ENCODE measurements at regions not wholly inside any gene's neighbourhood (a gene's known extent, or its start where the extent isn't known, plus 50 kb on each side); places are given as distances from the start of the nearest gene placed in this dataset.

DNA sequence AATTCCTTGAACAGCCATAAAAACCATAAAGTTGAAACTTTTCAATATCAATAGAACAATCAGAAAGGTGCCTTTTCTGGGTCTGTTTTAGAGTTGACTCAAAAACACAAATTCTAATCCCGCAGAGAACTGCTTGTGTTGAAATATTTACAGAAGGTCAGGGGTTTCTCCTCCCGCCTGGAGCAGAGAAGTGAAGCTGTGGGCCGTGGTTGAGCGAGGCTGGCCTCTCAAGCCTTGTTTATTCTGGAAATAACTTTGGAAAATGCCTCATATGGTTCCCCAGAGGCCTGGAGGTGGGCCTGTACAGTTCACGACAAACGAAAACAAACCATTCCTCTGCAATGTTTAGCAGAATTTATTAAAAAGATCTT, 90.8 kb upstream of the ERRFI1 start:
- H3K79me1 ChIP-seq (ENCODE audit: low read depth in 1 of 2, low read length in 2 of 2) = no peaks in the 10 kb centered on the region
- peaks cover 22% of the 10 kb centered on the region for H3K9me1 ChIP-seq (ENCODE audit: insufficient read depth, low read length)
- intact Hi-C loops (cut with micrococcal nuclease) = loop anchor here (5.0 kb wide), 1 partner anchor 90 kb away; the partner anchor contains the start of gene ERRFI1
- WGBS, 2 experiments (ENCODE audit: extremely low coverage in 2 of 2, insufficient read length in 1 of 2) = no CpG with 5 or more reads among the region's 6 CpGs
- no TSS peak for BruUV-seq (replicated peaks)
- peak overlapping the region; percentile 88 for H2AK5ac ChIP-seq (ENCODE audit: low read depth, low read length)
- peak overlapping the region; percentile 71; the same call in 1 of the 2 replicates for H4K5ac ChIP-seq (ENCODE audit: low read depth, low read length)
- H3K14ac ChIP-seq (replicated peaks; ENCODE audit: low read depth, low read length) = peak overlapping the region; percentile 80
- ATAC-seq (ENCODE audit: low read depth) (peak; percentile 91), DNase-seq (peak; percentile 93)
- peak overlapping the region; percentile 63 to 96 for H4K8ac ChIP-seq (ENCODE audit: low read depth in 2 of 2, low read length in 2 of 2)
- H4K91ac ChIP-seq (ENCODE audit: insufficient read depth, low read depth, low read length) = peak overlapping the region; percentile 87
- TF ChIP-seq MAFK (IDR thresholded peaks at IDR 0.05; ENCODE audit: low read depth, low read length) (no peak), RAD21 (IDR thresholded peaks at IDR 0.05; ENCODE audit: low read length) (0 out of 2 replicates have a peak, but pooled peaks have one; percentile 14), CEBPB (IDR thresholded peaks at IDR 0.05; ENCODE audit: low read depth, low read length) (peak; percentile 22; the same call in 1 of the 2 replicates), CHD1 (IDR thresholded peaks at IDR 0.05; ENCODE audit: low read depth, low read length) (no peak), RCOR1 (IDR thresholded peaks at IDR 0.05; ENCODE audit: insufficient replicate concordance, low read length) (peak; percentile 17), NFE2L2 (IDR thresholded peaks at IDR 0.05; ENCODE audit: low read depth, low read length) (no peak), MAZ (IDR thresholded peaks at IDR 0.05; ENCODE audit: borderline replicate concordance, low read depth, low read length) (peak; percentile 60; the same call in 1 of the 2 replicates), POLR2A (IDR thresholded peaks at IDR 0.05; ENCODE audit: low read depth, low read length) (no peak), MXI1 (IDR thresholded peaks at IDR 0.05; ENCODE audit: borderline replicate concordance, low read depth, low read length) (no peak)
- TF ChIP-seq, protein P1, sequence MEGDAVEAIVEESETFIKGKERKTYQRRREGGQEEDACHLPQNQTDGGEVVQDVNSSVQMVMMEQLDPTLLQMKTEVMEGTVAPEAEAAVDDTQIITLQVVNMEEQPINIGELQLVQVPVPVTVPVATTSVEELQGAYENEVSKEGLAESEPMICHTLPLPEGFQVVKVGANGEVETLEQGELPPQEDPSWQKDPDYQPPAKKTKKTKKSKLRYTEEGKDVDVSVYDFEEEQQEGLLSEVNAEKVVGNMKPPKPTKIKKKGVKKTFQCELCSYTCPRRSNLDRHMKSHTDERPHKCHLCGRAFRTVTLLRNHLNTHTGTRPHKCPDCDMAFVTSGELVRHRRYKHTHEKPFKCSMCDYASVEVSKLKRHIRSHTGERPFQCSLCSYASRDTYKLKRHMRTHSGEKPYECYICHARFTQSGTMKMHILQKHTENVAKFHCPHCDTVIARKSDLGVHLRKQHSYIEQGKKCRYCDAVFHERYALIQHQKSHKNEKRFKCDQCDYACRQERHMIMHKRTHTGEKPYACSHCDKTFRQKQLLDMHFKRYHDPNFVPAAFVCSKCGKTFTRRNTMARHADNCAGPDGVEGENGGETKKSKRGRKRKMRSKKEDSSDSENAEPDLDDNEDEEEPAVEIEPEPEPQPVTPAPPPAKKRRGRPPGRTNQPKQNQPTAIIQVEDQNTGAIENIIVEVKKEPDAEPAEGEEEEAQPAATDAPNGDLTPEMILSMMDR (conservative IDR thresholded peaks at IDR 0.05; ENCODE audit: low read depth, low read length) = no peak
- TF ChIP-seq, protein P2, sequence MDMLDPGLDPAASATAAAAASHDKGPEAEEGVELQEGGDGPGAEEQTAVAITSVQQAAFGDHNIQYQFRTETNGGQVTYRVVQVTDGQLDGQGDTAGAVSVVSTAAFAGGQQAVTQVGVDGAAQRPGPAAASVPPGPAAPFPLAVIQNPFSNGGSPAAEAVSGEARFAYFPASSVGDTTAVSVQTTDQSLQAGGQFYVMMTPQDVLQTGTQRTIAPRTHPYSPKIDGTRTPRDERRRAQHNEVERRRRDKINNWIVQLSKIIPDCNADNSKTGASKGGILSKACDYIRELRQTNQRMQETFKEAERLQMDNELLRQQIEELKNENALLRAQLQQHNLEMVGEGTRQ (IDR thresholded peaks at IDR 0.05; ENCODE audit: low read depth, low read length) = no peak
- peak overlapping the region; percentile 81; the same call in 2 of the 3 replicates for H2BK15ac ChIP-seq (ENCODE audit: low read depth, low read length)
- peak overlapping the region; percentile 82; the same call in 1 of the 2 replicates for H3K18ac ChIP-seq (ENCODE audit: low read depth, low read length)
- no peaks in the 10 kb centered on the region for H4K20me1 ChIP-seq (ENCODE audit: insufficient read depth, low read length)
- no peaks in the 10 kb centered on the region for H3K9me3 ChIP-seq (ENCODE audit: control insufficient read depth, insufficient read depth, low read length)
- peak overlapping the region; percentile 44; the same call in 1 of the 2 replicates for H3K9ac ChIP-seq (ENCODE audit: low read depth, low read length)
- no peak overlapping the region for H2AK9ac ChIP-seq (replicated peaks; ENCODE audit: low read depth, low read length, poor library complexity)
- ChIA-PET POLR2A (ENCODE audit: unreplicated experiment) (no interaction called here), CTCF (interaction anchor here (1.4 kb wide), 1 partner anchor 17 kb away, joined by 3 read pairs; no protein-coding TSS in a partner anchor)
- peak overlapping the region; percentile 92 for H2BK120ac ChIP-seq (ENCODE audit: low read depth, low read length)
- peak overlapping the region; percentile 21; the same call in 1 of the 2 replicates for H3K4me2 ChIP-seq (ENCODE audit: low read depth, low read length)
- dilution Hi-C loops (cut with HindIII; ENCODE audit: low sequenced_read_pairs, unreplicated experiment) = no loop called here
- H3K4me1 ChIP-seq (ENCODE audit: control insufficient read depth, insufficient read depth, low read length) = peaks cover 35% of the 10 kb centered on the region
- H2BK5ac ChIP-seq (ENCODE audit: low read depth, low read length, poor library complexity, severe bottlenecking) = peak overlapping the region; percentile 91
- H3K56ac ChIP-seq (ENCODE audit: extremely low read depth, insufficient read depth, low read length) = peak overlapping the region; percentile 89
- H3K27ac ChIP-seq (ENCODE audit: insufficient read depth, low read length) = peak overlapping the region; percentile 90
- in situ Hi-C loops (cut with MboI; ENCODE audit: low sequenced_read_pairs) = no loop called here
- H3K4me3 ChIP-seq (ENCODE audit: insufficient read depth, low read depth, low read length) = no peak overlapping the region
- peak overlapping the region; percentile 94 for H2BK20ac ChIP-seq (ENCODE audit: low read depth, low read length)
- H3K36me3 ChIP-seq (ENCODE audit: control insufficient read depth, insufficient read depth, low read length) = no peaks in the 10 kb centered on the region
- no peaks in the 10 kb centered on the region for H3K27me3 ChIP-seq (ENCODE audit: control insufficient read depth, insufficient read depth, low read length)
- H2AFZ ChIP-seq (replicated peaks; ENCODE audit: low read length, poor library complexity) = peak overlapping the region; percentile 10
- H3K23ac ChIP-seq (ENCODE audit: low read depth, low read length) = peak overlapping the region; percentile 62
- H3K4ac ChIP-seq (ENCODE audit: low read depth, low read length) = peak overlapping the region; percentile 74
